Neuronal stem cell (in vitro differentiated cells): ENCODE measurements at regions not wholly inside any gene's neighbourhood (a gene's known extent, or its start where the extent isn't known, plus 50 kb on each side); places are given as distances from the start of the nearest gene placed in this dataset.

Source experiments
- DNase-seq: peaks from one replicate; pipeline ENCODE4 v3.0.0-alpha.2; 2013; ENCODE audit warnings: low spot score
- H2AFZ ChIP-seq: one replicate; pipeline ENCODE4 v1.6.1; 2013; ENCODE audit warnings: mild to moderate bottlenecking, low read length, inconsistent platforms
- H2AK5ac ChIP-seq: 2 replicates; pipeline ENCODE4 v1.6.1; 2013; ENCODE audit warnings: low read depth, mild to moderate bottlenecking, inconsistent platforms, low read length, moderate library complexity, mixed read lengths
- H2BK120ac ChIP-seq: 2 replicates; pipeline ENCODE4 v1.6.1; 2013; ENCODE audit warnings: low read depth, mild to moderate bottlenecking, inconsistent platforms, low read length, moderate library complexity, mixed read lengths
- H2BK12ac ChIP-seq: one replicate; pipeline ENCODE4 v1.6.1; 2013; ENCODE audit warnings: low read length, inconsistent platforms
- H2BK15ac ChIP-seq: 2 replicates; pipeline ENCODE4 v1.6.1; 2013; ENCODE audit warnings: mild to moderate bottlenecking, low read length, inconsistent platforms, mixed read lengths
- H2BK5ac ChIP-seq: one replicate; pipeline ENCODE4 v1.6.1; 2013; ENCODE audit warnings: inconsistent platforms, mild to moderate bottlenecking, low read length, moderate library complexity
- H3K14ac ChIP-seq: one replicate; pipeline ENCODE4 v1.6.1; 2013; ENCODE audit warnings: low read length, inconsistent platforms
- H3K18ac ChIP-seq: 2 replicates; pipeline ENCODE4 v1.6.1; 2013; ENCODE audit warnings: low read length, inconsistent platforms
- H3K23ac ChIP-seq: 2 replicates; pipeline ENCODE4 v1.6.1; 2013; ENCODE audit warnings: low read depth, mild to moderate bottlenecking, mixed read lengths, low read length, inconsistent platforms; ENCODE audit not compliant: poor library complexity
- H3K27ac ChIP-seq: replicated peaks from 3 replicates; pipeline ENCODE4 v1.5.1; 2013; ENCODE audit warnings: low read length, inconsistent platforms
- H3K27me3 ChIP-seq, 3 experiments: 2 replicates each; pipeline ENCODE4 v1.6.1; 2013; ENCODE audit warnings: low read length in 3 of 3, mild to moderate bottlenecking in 2 of 3, inconsistent platforms in 1 of 3, low read depth in 1 of 3, mixed read lengths in 1 of 3, moderate library complexity in 1 of 3; ENCODE audit not compliant: control insufficient read depth in 3 of 3, insufficient read depth in 3 of 3
- H3K36me3 ChIP-seq, 2 donors: replicated peaks in 1 of 2; 2 replicates each; pipeline ENCODE4 v1.6.1; 2013; ENCODE audit warnings: low read length in 2 of 2; ENCODE audit not compliant: control insufficient read depth in 2 of 2, insufficient read depth in 2 of 2
- H3K4ac ChIP-seq: 2 replicates; pipeline ENCODE4 v1.6.1; 2013; ENCODE audit warnings: inconsistent platforms, mild to moderate bottlenecking, low read length, moderate library complexity
- H3K4me1 ChIP-seq, 2 donors: 1 replicate in 1 of 2; 2 replicates in 1 of 2; pipeline ENCODE4 v1.6.1; 2013; ENCODE audit warnings: low read length in 2 of 2, low read depth in 1 of 2; ENCODE audit not compliant: control insufficient read depth in 2 of 2, insufficient read depth in 1 of 2
- H3K4me2 ChIP-seq: one replicate; pipeline ENCODE4 v1.6.1; 2013; ENCODE audit warnings: mild to moderate bottlenecking, low read length, inconsistent platforms; ENCODE audit not compliant: insufficient read depth, poor library complexity, severe bottlenecking
- H3K4me3 ChIP-seq, 2 donors: 2 replicates each; pipeline ENCODE4 v1.5.1; 2013; ENCODE audit warnings: low read length in 2 of 2, mild to moderate bottlenecking in 2 of 2, inconsistent platforms in 1 of 2, moderate library complexity in 1 of 2
- H3K79me1 ChIP-seq: one replicate; pipeline ENCODE4 v1.6.1; 2013; ENCODE audit warnings: low read depth, mild to moderate bottlenecking, inconsistent platforms, low read length, moderate library complexity
- H3K9ac ChIP-seq: one replicate; pipeline ENCODE4 v1.6.1; 2013; ENCODE audit warnings: mild to moderate bottlenecking, low read depth, low read length, inconsistent platforms; ENCODE audit not compliant: poor library complexity
- H3K9me3 ChIP-seq, 2 donors: replicated peaks in 1 of 2; 2 replicates each; pipeline versions ENCODE3 to v1.6.1; 2013; ENCODE audit warnings: low read length in 2 of 2, mild to moderate bottlenecking in 2 of 2, inconsistent platforms in 1 of 2, low read depth in 1 of 2, mixed read lengths in 1 of 2, moderate library complexity in 1 of 2; ENCODE audit not compliant: control insufficient read depth in 2 of 2, insufficient read depth in 1 of 2
- H4K8ac ChIP-seq: one replicate; pipeline ENCODE4 v1.6.1; 2013; ENCODE audit warnings: low read depth, mild to moderate bottlenecking, inconsistent platforms, low read length, moderate library complexity
- H4K91ac ChIP-seq: one replicate; pipeline ENCODE4 v1.6.1; 2013; ENCODE audit warnings: low read length, low read depth, mild to moderate bottlenecking, inconsistent platforms; ENCODE audit not compliant: poor library complexity
- WGBS, 2 donors: extraction: QIAGEN DNeasy Blood & Tissue Kit; methylation state at CpG; one replicate each; pipeline ENCODE4 v1.1.7; 2013; ENCODE audit warnings: missing lambda C conversion rate in 2 of 2, mixed read lengths in 1 of 2; ENCODE audit not compliant: insufficient read length in 2 of 2, insufficient replicate concordance in 1 of 2; ENCODE audit errors: extremely low coverage in 2 of 2; 5-methylcytosine and 5-hydroxymethylcytosine counted together

GRCh38 chr5:163248871-163249270 lies 188.5 kb upstream of the CCNG1 start:
- Histone ChIP-seq H3K4me1 (peaks cover 0 to 2% of the 10 kb centered on the region in 2 donors), H2AFZ (no peak overlapping the region), H3K18ac (no peak overlapping the region), H3K27ac (no peak overlapping the region), H3K27me3 (no peaks in the 10 kb centered on the region), H3K9ac (no peak overlapping the region), H3K79me1 (no peaks in the 10 kb centered on the region), H3K9me3 (no peaks in the 10 kb centered on the region), H3K14ac (no peak overlapping the region), H2BK15ac (no peak overlapping the region), H3K23ac (no peak overlapping the region), H3K4me3 (no peak overlapping the region), H3K36me3 (peaks cover 0 to 2% of the 10 kb centered on the region in 2 donors), H2BK5ac (no peak overlapping the region), H4K8ac (no peak overlapping the region), H2AK5ac (no peak overlapping the region), H3K4me2 (no peak overlapping the region), H4K91ac (no peak overlapping the region), H2BK12ac (no peak overlapping the region), H2BK120ac (no peak overlapping the region), H3K4ac (no peak overlapping the region)
- WGBS, 2 donors: no CpG with 5 or more reads among the region's 4 CpGs
- no peak for DNase-seq

GRCh38 chr5:163252950-163253349 lies 184.4 kb upstream of the CCNG1 start:
- peaks cover 0 to 2% of the 10 kb centered on the region in 2 donors for H3K4me1 ChIP-seq
- no peak overlapping the region for H2BK12ac ChIP-seq
- peaks cover 0 to 2% of the 10 kb centered on the region in 2 donors for H3K36me3 ChIP-seq
- no peak overlapping the region for H2AFZ ChIP-seq
- no peak overlapping the region for H3K18ac ChIP-seq
- no peaks in the 10 kb centered on the region for H3K27me3 ChIP-seq
- no peaks in the 10 kb centered on the region for H3K9me3 ChIP-seq
- H3K4me2 ChIP-seq: no peak overlapping the region
- no peak overlapping the region for H3K9ac ChIP-seq
- no peak overlapping the region for H4K8ac ChIP-seq
- WGBS, 2 donors: no CpG with 5 or more reads among the region's 5 CpGs
- no peak overlapping the region for H3K4me3 ChIP-seq
- H3K27ac ChIP-seq: no peak overlapping the region
- no peak overlapping the region for H2AK5ac ChIP-seq
- H2BK15ac ChIP-seq: no peak overlapping the region
- H3K79me1 ChIP-seq: no peaks in the 10 kb centered on the region
- DNase-seq: no peak
- H3K4ac ChIP-seq: no peak overlapping the region
- H2BK5ac ChIP-seq: no peak overlapping the region
- H3K23ac ChIP-seq: no peak overlapping the region
- H2BK120ac ChIP-seq: no peak overlapping the region
- H4K91ac ChIP-seq: no peak overlapping the region
- H3K14ac ChIP-seq: no peak overlapping the region

GRCh38 chr5:163259495-163259894 lies 177.9 kb upstream of the CCNG1 start:
- H3K14ac ChIP-seq: no peak overlapping the region
- H3K27ac ChIP-seq: no peak overlapping the region
- no peak overlapping the region for H2BK12ac ChIP-seq
- no peak overlapping the region for H3K18ac ChIP-seq
- no peaks in the 10 kb centered on the region for H3K4me1 ChIP-seq
- DNase-seq: no peak
- H3K9ac ChIP-seq: no peak overlapping the region
- H4K8ac ChIP-seq: no peak overlapping the region
- H2AFZ ChIP-seq: no peak overlapping the region
- no peaks in the 10 kb centered on the region for H3K79me1 ChIP-seq
- H3K9me3 ChIP-seq: no peaks in the 10 kb centered on the region
- no peak overlapping the region for H2AK5ac ChIP-seq
- no peak overlapping the region for H4K91ac ChIP-seq
- no peak overlapping the region for H2BK5ac ChIP-seq
- no peak overlapping the region for H3K4me3 ChIP-seq
- no peak overlapping the region for H3K4ac ChIP-seq
- no peak overlapping the region for H3K23ac ChIP-seq
- H3K27me3 ChIP-seq: no peaks in the 10 kb centered on the region
- H3K4me2 ChIP-seq: no peak overlapping the region
- no peak overlapping the region for H2BK15ac ChIP-seq
- H3K36me3 ChIP-seq: no peaks in the 10 kb centered on the region
- WGBS, 2 donors: no CpG with 5 or more reads among the region's 2 CpGs
- H2BK120ac ChIP-seq: no peak overlapping the region

- no peak overlapping the region for H3K23ac ChIP-seq
- H3K4me2 ChIP-seq: no peak overlapping the region
- WGBS, 2 donors: no CpG with 5 or more reads among the region's 2 CpGs
- H3K27me3 ChIP-seq: no peaks in the 10 kb centered on the region
- H2BK15ac ChIP-seq: no peak overlapping the region
- no peak overlapping the region for H2BK120ac ChIP-seq
- H2AK5ac ChIP-seq: no peak overlapping the region
- no peak overlapping the region for H2BK5ac ChIP-seq
- H3K27ac ChIP-seq: no peak overlapping the region
- no peaks in the 10 kb centered on the region for H3K36me3 ChIP-seq
- H3K4me3 ChIP-seq: no peak overlapping the region
- no peak overlapping the region for H3K14ac ChIP-seq
- no peak overlapping the region for H3K9ac ChIP-seq
- no peak overlapping the region for H4K8ac ChIP-seq
- H3K4ac ChIP-seq: no peak overlapping the region
- H2BK12ac ChIP-seq: no peak overlapping the region
- no peak overlapping the region for H4K91ac ChIP-seq
- DNase-seq: no peak
- no peak overlapping the region for H2AFZ ChIP-seq
- H3K79me1 ChIP-seq: no peaks in the 10 kb centered on the region
- no peak overlapping the region for H3K18ac ChIP-seq
- H3K4me1 ChIP-seq: no peaks in the 10 kb centered on the region
- H3K9me3 ChIP-seq: no peaks in the 10 kb centered on the region
These were observed 176.9 kb upstream of the CCNG1 start for GRCh38 chr5:163260471-163260870.
